DOHH2 (cell line): ENCODE measurements at regions not wholly inside any gene's neighbourhood (a gene's known extent, or its start where the extent isn't known, plus 50 kb on each side); places are given as distances from the start of the nearest gene placed in this dataset.

ENCODE experiments used
- H3F3A ChIP-seq: fragments of 200-600 bp; sonication (generic), shearing (Covaris generic); 2 replicates; pipeline ENCODE4 v1.6.0; 2016; ENCODE audit warnings: antibody characterized with exemption, mild to moderate bottlenecking; ENCODE audit not compliant: control insufficient read depth, insufficient read depth
- H3K27ac ChIP-seq: fragments of 200-600 bp; sonication (generic); 2 replicates; pipeline ENCODE4 v1.5.1; 2014; ENCODE audit warnings: low read depth, mild to moderate bottlenecking, low read length, moderate library complexity
- H3K27me3 ChIP-seq: fragments of 200-600 bp; sonication (generic); 2 replicates; pipeline ENCODE4 v1.6.1; 2014; ENCODE audit warnings: mild to moderate bottlenecking, low read length, mixed read lengths; ENCODE audit not compliant: control insufficient read depth
- H3K36me3 ChIP-seq: fragments of 200-600 bp; sonication (generic); 2 replicates; pipeline ENCODE4 v1.6.1; 2014; ENCODE audit warnings: mild to moderate bottlenecking, low read length, moderate library complexity, mixed read lengths; ENCODE audit not compliant: control insufficient read depth
- H3K4me1 ChIP-seq: fragments of 200-600 bp; sonication (generic); 2 replicates; pipeline ENCODE4 v1.6.1; 2014; ENCODE audit warnings: mild to moderate bottlenecking, low read length, mixed read lengths; ENCODE audit not compliant: control insufficient read depth
- H3K4me2 ChIP-seq: fragments of 200-600 bp; sonication (generic); 2 replicates; pipeline ENCODE4 v1.6.0; 2014; ENCODE audit warnings: mild to moderate bottlenecking, low read length, moderate library complexity
- H3K4me3 ChIP-seq: fragments of 200-600 bp; sonication (generic); 2 replicates; pipeline ENCODE4 v1.5.1; 2014; ENCODE audit warnings: mild to moderate bottlenecking, low read length, mixed read lengths
- H3K79me2 ChIP-seq: fragments of 200-600 bp; sonication (generic); 2 replicates; pipeline ENCODE4 v1.6.1; 2014; ENCODE audit warnings: mild to moderate bottlenecking, low read length, mixed read lengths; ENCODE audit not compliant: control insufficient read depth
- H3K9me2 ChIP-seq: fragments of 200-600 bp; sonication (generic); replicated peaks from 2 replicates; pipeline ENCODE4 v1.6.1; 2014; ENCODE audit warnings: mild to moderate bottlenecking, low read length, mixed read lengths; ENCODE audit not compliant: control insufficient read depth
- H3K9me3 ChIP-seq: fragments of 200-600 bp; sonication (generic); 2 replicates; pipeline ENCODE4 v1.6.1; 2014; ENCODE audit warnings: antibody characterized with exemption, low read length, mixed read lengths; ENCODE audit not compliant: control insufficient read depth, insufficient read depth
- H4K20me1 ChIP-seq: fragments of 200-600 bp; sonication (generic); 2 replicates; pipeline ENCODE4 v1.6.0; 2014; ENCODE audit warnings: low read depth, mild to moderate bottlenecking, antibody characterized with exemption, low read length, moderate library complexity; ENCODE audit not compliant: control insufficient read depth, insufficient read depth
- CTCF ChIP-seq: fragments of 200-600 bp; sonication (generic); IDR thresholded peaks from one replicate; pipeline ENCODE4 v1.5.1; 2014; ENCODE audit warnings: antibody characterized with exemption, mild to moderate bottlenecking, low read depth, low read length; ENCODE audit not compliant: poor library complexity, severe bottlenecking
- EZH2phosphoT487 ChIP-seq: fragments of 200-600 bp; sonication (generic); IDR thresholded peaks from 2 replicates; pipeline ENCODE4 v1.6.1; 2017; ENCODE audit warnings: borderline replicate concordance, mild to moderate bottlenecking, antibody characterized with exemption, low read length, moderate library complexity, mixed read lengths

GRCh38 chr15:23846218-23846617 lies 159.1 kb upstream of the NDN start:
- no peaks in the 10 kb centered on the region for H3K4me1 ChIP-seq
- H3K27me3 ChIP-seq, result no peaks in the 10 kb centered on the region
- no peak overlapping the region for H3K27ac ChIP-seq
- no peaks in the 10 kb centered on the region for H3F3A ChIP-seq
- H4K20me1 ChIP-seq, result no peaks in the 10 kb centered on the region
- TF ChIP-seq EZH2phosphoT487, result no peak
- TF ChIP-seq CTCF, result no peak
- no peaks in the 10 kb centered on the region for H3K9me3 ChIP-seq
- H3K9me2 ChIP-seq, result no peaks in the 10 kb centered on the region
- no peak overlapping the region for H3K4me3 ChIP-seq
- H3K36me3 ChIP-seq, result no peaks in the 10 kb centered on the region
- H3K4me2 ChIP-seq, result no peak overlapping the region
- no peaks in the 10 kb centered on the region for H3K79me2 ChIP-seq

GRCh38 chr15:23850666-23851065 lies 163.6 kb upstream of the NDN start:
- H3K36me3 ChIP-seq, result no peaks in the 10 kb centered on the region
- H3K79me2 ChIP-seq, result no peaks in the 10 kb centered on the region
- no peaks in the 10 kb centered on the region for H3K9me2 ChIP-seq
- H3K27ac ChIP-seq, result no peak overlapping the region
- H3K27me3 ChIP-seq, result no peaks in the 10 kb centered on the region
- TF ChIP-seq CTCF (no peak), EZH2phosphoT487 (no peak)
- H3K4me2 ChIP-seq, result no peak overlapping the region
- no peaks in the 10 kb centered on the region for H3F3A ChIP-seq
- H3K4me1 ChIP-seq, result no peaks in the 10 kb centered on the region
- H3K4me3 ChIP-seq, result no peak overlapping the region
- no peaks in the 10 kb centered on the region for H3K9me3 ChIP-seq
- no peaks in the 10 kb centered on the region for H4K20me1 ChIP-seq

GRCh38 chr15:23851921-23852320 lies 164.8 kb upstream of the NDN start:
- Histone ChIP-seq H3K79me2 (no peaks in the 10 kb centered on the region), H3K4me1 (no peaks in the 10 kb centered on the region), H3K4me3 (no peak overlapping the region), H3K27ac (no peak overlapping the region), H3F3A (no peaks in the 10 kb centered on the region), H3K4me2 (no peak overlapping the region), H3K9me2 (no peaks in the 10 kb centered on the region), H3K9me3 (no peaks in the 10 kb centered on the region), H3K36me3 (no peaks in the 10 kb centered on the region), H3K27me3 (no peaks in the 10 kb centered on the region), H4K20me1 (no peaks in the 10 kb centered on the region)
- no peak for TF ChIP-seq CTCF
- no peak for TF ChIP-seq EZH2phosphoT487

- Histone ChIP-seq H3K4me3 (no peak overlapping the region), H4K20me1 (no peaks in the 10 kb centered on the region), H3F3A (no peaks in the 10 kb centered on the region), H3K36me3 (no peaks in the 10 kb centered on the region), H3K27ac (no peak overlapping the region), H3K9me2 (no peaks in the 10 kb centered on the region), H3K4me2 (no peak overlapping the region), H3K79me2 (no peaks in the 10 kb centered on the region), H3K27me3 (no peaks in the 10 kb centered on the region), H3K9me3 (no peaks in the 10 kb centered on the region), H3K4me1 (no peaks in the 10 kb centered on the region)
- no peak for TF ChIP-seq CTCF
Measured at GRCh38 chr15:23853286-23853685, 166.2 kb upstream of the NDN start.
